Nephron (organoid): ENCODE measurements at regions not wholly inside any gene's neighbourhood (a gene's known extent, or its start where the extent isn't known, plus 50 kb on each side); places are given as distances from the start of the nearest gene placed in this dataset.
A peak's percentile ranks its signal among the peaks of the same experiment; 100 is the strongest.

ENCODE experiments used
- H3K27ac Mint-ChIP-seq, 3 experiments: 2 replicates each; pipeline ENCODE4 v1.8.0; 2020; ENCODE audit warnings: mixed read lengths in 3 of 3, mild to moderate bottlenecking in 2 of 3, moderate library complexity in 1 of 3
- H3K27me3 Mint-ChIP-seq: 2 replicates; pipeline ENCODE4 v1.8.0; 2021; ENCODE audit warnings: low read depth, mild to moderate bottlenecking, moderate library complexity, mixed read lengths
- H3K36me3 Mint-ChIP-seq: 2 replicates; pipeline ENCODE4 v1.8.0; 2020; ENCODE audit warnings: low read depth, mixed read lengths
- H3K4me1 Mint-ChIP-seq: 2 replicates; pipeline ENCODE4 v1.8.0; 2020; ENCODE audit warnings: mixed read lengths
- H3K4me3 Mint-ChIP-seq, 3 experiments: 2 replicates each; pipeline ENCODE4 v1.8.0; 2020; ENCODE audit warnings: mild to moderate bottlenecking in 3 of 3, mixed read lengths in 3 of 3, moderate library complexity in 2 of 3
- H3K9me3 Mint-ChIP-seq: 2 replicates; pipeline ENCODE4 v1.8.0; 2020; ENCODE audit warnings: mixed read lengths
- CTCF ChIP-seq, 3 experiments: fragments of 200-600 bp; sonication (generic); IDR thresholded peaks; one replicate each; pipeline ENCODE4 v1.5.0; 2021; ENCODE audit warnings: antibody characterized with exemption in 3 of 3; ENCODE audit not compliant: unreplicated experiment in 3 of 3

- H3K36me3 Mint-ChIP-seq, result no peaks in the 10 kb centered on the region
- H3K27me3 Mint-ChIP-seq, result peaks cover 56% of the 10 kb centered on the region
- no peak for TF ChIP-seq CTCF (IDR thresholded peaks at IDR 0.05; ENCODE audit: unreplicated experiment in 3 of 3)
- peaks cover 19% of the 10 kb centered on the region for H3K4me1 Mint-ChIP-seq
- no peaks in the 10 kb centered on the region for H3K9me3 Mint-ChIP-seq
- H3K27ac Mint-ChIP-seq, result no peak overlapping the region
- H3K4me3 Mint-ChIP-seq, result peak overlapping the region; percentile 84 to 86 (median 85)
Measured at GRCh38 chr3:69542089-69542804, 156.4 kb upstream of the FRMD4B start.

- Mint-ChIP-seq H3K9me3 (no peaks in the 10 kb centered on the region), H3K4me3 (peak overlapping the region; percentile 84 to 85 (median 84)), H3K36me3 (no peaks in the 10 kb centered on the region), H3K27me3 (peaks cover 56% of the 10 kb centered on the region), H3K27ac (peak overlapping the region in 2 of 3 experiments; percentile 18 to 20), H3K4me1 (peaks cover 19% of the 10 kb centered on the region)
- no peak for TF ChIP-seq CTCF (IDR thresholded peaks at IDR 0.05; ENCODE audit: unreplicated experiment in 3 of 3)
Measured at GRCh38 chr3:69541711-69542088, 155.8 kb upstream of the FRMD4B start.

GRCh38 chr3:69540706-69541581 lies 155.1 kb upstream of the FRMD4B start:
- TF ChIP-seq CTCF (IDR thresholded peaks at IDR 0.05; ENCODE audit: unreplicated experiment in 3 of 3), result no peak
- no peaks in the 10 kb centered on the region for H3K36me3 Mint-ChIP-seq
- H3K4me3 Mint-ChIP-seq, result peak overlapping the region; percentile 84 to 85 (median 84)
- H3K27ac Mint-ChIP-seq, result peak overlapping the region in 2 of 3 experiments; percentile 18 to 20
- peaks cover 56% of the 10 kb centered on the region for H3K27me3 Mint-ChIP-seq
- peaks cover 19% of the 10 kb centered on the region for H3K4me1 Mint-ChIP-seq
- H3K9me3 Mint-ChIP-seq, result no peaks in the 10 kb centered on the region

GRCh38 chr3:69539134-69539533 lies 153.2 kb upstream of the FRMD4B start:
- Mint-ChIP-seq H3K27me3 (peaks cover 49% of the 10 kb centered on the region), H3K4me1 (peaks cover 19% of the 10 kb centered on the region), H3K9me3 (no peaks in the 10 kb centered on the region), H3K27ac (no peak overlapping the region), H3K36me3 (no peaks in the 10 kb centered on the region), H3K4me3 (no peak overlapping the region)
- no peak for TF ChIP-seq CTCF (IDR thresholded peaks at IDR 0.05; ENCODE audit: unreplicated experiment in 3 of 3)

- Mint-ChIP-seq H3K9me3 (no peaks in the 10 kb centered on the region), H3K4me1 (peaks cover 24% of the 10 kb centered on the region), H3K27ac (no peak overlapping the region), H3K36me3 (no peaks in the 10 kb centered on the region), H3K4me3 (no peak overlapping the region), H3K27me3 (peaks cover 40% of the 10 kb centered on the region)
- TF ChIP-seq CTCF (IDR thresholded peaks at IDR 0.05; ENCODE audit: unreplicated experiment in 3 of 3), result no peak
Measured at GRCh38 chr3:69538281-69538680, 152.4 kb upstream of the FRMD4B start.
